Fibroblast of the aortic adventitia (primary cell): ENCODE measurements at regions not wholly inside any gene's neighbourhood (a gene's known extent, or its start where the extent isn't known, plus 50 kb on each side); places are given as distances from the start of the nearest gene placed in this dataset.

Experiments
- DNase-seq: peaks from one replicate; pipeline ENCODE4 v3.0.0-alpha.2; 2010; ENCODE audit warnings: low read depth
- H3K4me3 ChIP-seq: 2 replicates; pipeline ENCODE4 v1.5.1; 2011; ENCODE audit warnings: low read depth, mild to moderate bottlenecking, control low read depth, low read length, moderate library complexity
- CTCF ChIP-seq: IDR thresholded peaks from 2 replicates; pipeline ENCODE4 v1.5.1; 2011; ENCODE audit warnings: mild to moderate bottlenecking, low read length, control low read depth, inconsistent platforms; ENCODE audit not compliant: insufficient read depth

- DNase-seq: peak; percentile 79
These were observed 295.8 kb upstream of the THBS1 start for GRCh38 chr15:39285071-39285470.

GRCh38 chr15:39285663-39286062 lies 295.2 kb upstream of the THBS1 start:
- DNase-seq: no peak
- no peak overlapping the region for H3K4me3 ChIP-seq
- no peak for TF ChIP-seq CTCF

More at GRCh38 chr15:39285071-39285470, 295.8 kb upstream of the THBS1 start:
- no peak overlapping the region for H3K4me3 ChIP-seq
- TF ChIP-seq CTCF: no peak

GRCh38 chr15:39286706-39287105 lies 294.2 kb upstream of the THBS1 start:
- no peak overlapping the region for H3K4me3 ChIP-seq
- peak; percentile 41 for DNase-seq
- no peak for TF ChIP-seq CTCF

GRCh38 chr15:39287322-39288195 lies 293.3 kb upstream of the THBS1 start:
- H3K4me3 ChIP-seq: no peak overlapping the region
- no peak for TF ChIP-seq CTCF
- DNase-seq: no peak

DNA sequence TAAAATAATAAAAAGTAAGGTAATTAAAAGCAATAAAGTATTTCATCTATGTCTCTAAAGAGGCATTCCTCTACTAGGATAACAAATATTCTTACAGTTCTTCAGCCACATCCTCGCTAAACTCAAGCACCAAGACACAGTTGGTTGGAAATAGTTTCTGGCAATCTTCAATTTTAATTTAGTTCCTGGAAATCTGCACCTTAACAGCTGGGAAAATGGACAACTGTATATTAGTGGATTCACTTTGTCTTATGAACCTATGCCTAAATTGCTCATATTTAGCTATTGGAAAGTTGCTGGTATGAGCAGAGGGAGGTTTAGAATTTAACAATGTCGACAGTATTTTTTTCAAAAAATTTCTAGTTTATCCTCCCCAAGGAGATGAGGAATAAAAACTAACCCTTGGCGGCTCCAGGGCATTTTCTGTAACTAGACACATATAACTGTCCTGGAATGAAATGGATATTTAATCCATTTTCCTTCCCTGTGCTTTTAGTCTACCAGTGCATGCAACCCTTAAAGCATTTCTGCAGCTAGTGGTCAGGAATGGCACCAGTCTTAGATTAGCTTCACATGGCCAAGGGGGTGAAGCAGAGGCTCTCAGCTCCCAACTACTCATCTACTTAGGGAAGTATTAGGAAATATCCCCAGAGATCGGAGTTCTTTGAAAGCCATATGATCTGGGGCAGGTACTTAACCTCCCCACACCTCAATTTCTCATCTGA lies 290.0 kb upstream of the THBS1 start:
- H3K4me3 ChIP-seq: no peak overlapping the region
- DNase-seq: no peak
- no peak for TF ChIP-seq CTCF

DNA sequence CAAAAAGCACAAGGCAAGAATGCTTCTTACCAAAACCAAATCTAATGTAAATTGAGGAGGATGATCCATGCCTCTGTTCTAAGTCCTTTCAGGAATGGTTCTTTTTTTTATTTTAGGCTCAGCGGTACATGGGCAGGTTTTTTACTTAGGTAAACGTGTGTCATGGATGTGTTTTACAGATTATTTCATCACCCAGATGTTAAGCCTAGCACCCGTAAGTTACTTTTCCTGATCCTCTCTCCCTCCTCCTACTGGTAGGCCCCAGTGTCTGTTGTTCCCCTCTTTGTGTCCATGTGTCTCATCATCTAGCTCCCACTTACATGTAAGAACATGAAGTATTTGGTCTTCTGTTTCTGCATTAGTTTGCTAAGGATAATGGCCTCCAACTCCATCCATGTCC lies 289.2 kb upstream of the THBS1 start:
- no peak for DNase-seq
- H3K4me3 ChIP-seq: no peak overlapping the region
- no peak for TF ChIP-seq CTCF
